ENCODE measurements at regions not wholly inside any gene's neighbourhood (a gene's known extent, or its start where the extent isn't known, plus 50 kb on each side); places are given as distances from the start of the nearest gene placed in this dataset.

- TF ChIP-seq, protein P1, sequence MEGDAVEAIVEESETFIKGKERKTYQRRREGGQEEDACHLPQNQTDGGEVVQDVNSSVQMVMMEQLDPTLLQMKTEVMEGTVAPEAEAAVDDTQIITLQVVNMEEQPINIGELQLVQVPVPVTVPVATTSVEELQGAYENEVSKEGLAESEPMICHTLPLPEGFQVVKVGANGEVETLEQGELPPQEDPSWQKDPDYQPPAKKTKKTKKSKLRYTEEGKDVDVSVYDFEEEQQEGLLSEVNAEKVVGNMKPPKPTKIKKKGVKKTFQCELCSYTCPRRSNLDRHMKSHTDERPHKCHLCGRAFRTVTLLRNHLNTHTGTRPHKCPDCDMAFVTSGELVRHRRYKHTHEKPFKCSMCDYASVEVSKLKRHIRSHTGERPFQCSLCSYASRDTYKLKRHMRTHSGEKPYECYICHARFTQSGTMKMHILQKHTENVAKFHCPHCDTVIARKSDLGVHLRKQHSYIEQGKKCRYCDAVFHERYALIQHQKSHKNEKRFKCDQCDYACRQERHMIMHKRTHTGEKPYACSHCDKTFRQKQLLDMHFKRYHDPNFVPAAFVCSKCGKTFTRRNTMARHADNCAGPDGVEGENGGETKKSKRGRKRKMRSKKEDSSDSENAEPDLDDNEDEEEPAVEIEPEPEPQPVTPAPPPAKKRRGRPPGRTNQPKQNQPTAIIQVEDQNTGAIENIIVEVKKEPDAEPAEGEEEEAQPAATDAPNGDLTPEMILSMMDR (conservative IDR thresholded peaks at IDR 0.05; ENCODE audit: low read depth in 2 of 2), result no peak
- no peak for TF ChIP-seq POLR2AphosphoS5 (IDR thresholded peaks at IDR 0.05; ENCODE audit: low read depth)
- TF ChIP-seq CREB1 (CRISPR knock-in tag; IDR thresholded peaks at IDR 0.05; ENCODE audit: low read depth), result no peak
- no peak for TF ChIP-seq EZH2 (IDR thresholded peaks at IDR 0.05; ENCODE audit: low read depth, unreplicated experiment)
- no peak for TF ChIP-seq REST (IDR thresholded peaks at IDR 0.05; ENCODE audit: unreplicated experiment)
- no peak for TF ChIP-seq NANOG (IDR thresholded peaks at IDR 0.05; ENCODE audit: borderline replicate concordance)
- no peak for TF ChIP-seq JUNB (IDR thresholded peaks at IDR 0.05; ENCODE audit: unreplicated experiment)
- no peak for TF ChIP-seq EZH2phosphoT487 (IDR thresholded peaks at IDR 0.05; ENCODE audit: unreplicated experiment)
- TF ChIP-seq ZNF462 (CRISPR knock-in tag; IDR thresholded peaks at IDR 0.05), result no peak
- TF ChIP-seq, protein P2, sequence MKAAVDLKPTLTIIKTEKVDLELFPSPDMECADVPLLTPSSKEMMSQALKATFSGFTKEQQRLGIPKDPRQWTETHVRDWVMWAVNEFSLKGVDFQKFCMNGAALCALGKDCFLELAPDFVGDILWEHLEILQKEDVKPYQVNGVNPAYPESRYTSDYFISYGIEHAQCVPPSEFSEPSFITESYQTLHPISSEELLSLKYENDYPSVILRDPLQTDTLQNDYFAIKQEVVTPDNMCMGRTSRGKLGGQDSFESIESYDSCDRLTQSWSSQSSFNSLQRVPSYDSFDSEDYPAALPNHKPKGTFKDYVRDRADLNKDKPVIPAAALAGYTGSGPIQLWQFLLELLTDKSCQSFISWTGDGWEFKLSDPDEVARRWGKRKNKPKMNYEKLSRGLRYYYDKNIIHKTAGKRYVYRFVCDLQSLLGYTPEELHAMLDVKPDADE (IDR thresholded peaks at IDR 0.05), result no peak
Measured at GRCh38 chr12:93299262-93299846, 78.4 kb upstream of the NUDT4 start.
